Gastrocnemius medialis (tissue), 4 donors: ENCODE measurements at regions not wholly inside any gene's neighbourhood (a gene's known extent, or its start where the extent isn't known, plus 50 kb on each side); places are given as distances from the start of the nearest gene placed in this dataset.

Experiments
- ATAC-seq, 2 donors: fragments of 150-250 bp; one replicate each; pipeline ENCODE4 v1.9.1; 2016
- DNase-seq, 2 donors: peaks; one replicate each; pipeline ENCODE4 v3.0.0-alpha.2; 2019
- H3K27ac ChIP-seq, 4 donors: fragments of 200-600 bp; sonication (generic); 1 replicate in 1 of 4; 2 replicates in 3 of 4; pipeline ENCODE4 v1.5.1; 2016 to 2018; ENCODE audit warnings: mild to moderate bottlenecking in 2 of 4, moderate library complexity in 1 of 4
- H3K27me3 ChIP-seq, 3 donors: fragments of 200-600 bp; sonication (generic) in 2 of 3; 1 replicate in 1 of 3; 2 replicates in 2 of 3; pipeline versions ENCODE4 v1.5.1 to v1.6.0; 2016 to 2019; ENCODE audit warnings: mild to moderate bottlenecking in 1 of 3, moderate library complexity in 1 of 3
- H3K36me3 ChIP-seq, 2 donors: fragments of 200-600 bp; sonication (generic) in 1 of 2; one replicate each; pipeline ENCODE4 v1.5.1; 2017 to 2018
- H3K4me1 ChIP-seq, 2 donors: fragments of 200-600 bp; sonication (generic) in 1 of 2; one replicate each; pipeline ENCODE4 v1.5.1; 2016 to 2017; ENCODE audit warnings: mild to moderate bottlenecking in 2 of 2
- H3K4me3 ChIP-seq, 4 donors: fragments of 200-600 bp; sonication (generic) in 3 of 4; 1 replicate in 1 of 4; 2 replicates in 3 of 4; pipeline ENCODE4 v1.5.1; 2016 to 2019; ENCODE audit warnings: mild to moderate bottlenecking in 2 of 4
- H3K9me3 ChIP-seq, 3 donors: fragments of 200-600 bp; sonication (generic) in 2 of 3; 1 replicate in 1 of 3; 2 replicates in 2 of 3; pipeline ENCODE4 v1.5.1; 2016 to 2019
- POLR2A ChIP-seq, 2 donors: fragments of 450-650 bp; IDR thresholded peaks; one replicate each; pipeline ENCODE4 v1.6.1; 2017; ENCODE audit warnings: antibody characterized with exemption in 2 of 2, mild to moderate bottlenecking in 2 of 2, moderate library complexity in 2 of 2
- in situ Hi-C, 4 donors: fragments of 200-750 bp; cut with MboI; loops; one replicate each; pipeline versions ENCODE4 v1.15.0 to v1.8.0; 2017; ENCODE audit warnings: low sequenced_read_pairs in 4 of 4
- intact Hi-C: fragments of 100-400 bp; cut with DNase I; formaldehyde crosslinking; loops from one replicate; pipeline ENCODE4 v1.15.1; 2023; ENCODE audit warnings: low total_unique reads
- TF ChIP-seq, protein P1 (sequence below), 5 experiments: fragments of 450-650 bp in 3 of 5; fragments of 200-600 bp in 2 of 5; sonication (generic) in 2 of 5; IDR thresholded peaks in 4 of 5; conservative IDR thresholded peaks in 1 of 5; 1 replicate in 4 of 5; 2 replicates in 1 of 5; pipeline ENCODE4 v1.5.1; 2016 to 2019; ENCODE audit warnings: antibody characterized with exemption in 5 of 5, mild to moderate bottlenecking in 3 of 5, moderate library complexity in 3 of 5

GRCh38 chr10:128574581-128575210, 448.5 kb upstream of the MKI67 start:
- ATAC-seq, result no peak
- no peaks in the 10 kb centered on the region for H3K4me1 ChIP-seq
- H3K36me3 ChIP-seq, result no peaks in the 10 kb centered on the region
- DNase-seq, result no peak
- H3K27me3 ChIP-seq, result peaks cover 0 to 11% (median 0%) of the 10 kb centered on the region in 3 donors
- intact Hi-C loops, result no loop called here
- H3K27ac ChIP-seq, result no peak overlapping the region
- no peaks in the 10 kb centered on the region for H3K9me3 ChIP-seq
- TF ChIP-seq, protein P1, sequence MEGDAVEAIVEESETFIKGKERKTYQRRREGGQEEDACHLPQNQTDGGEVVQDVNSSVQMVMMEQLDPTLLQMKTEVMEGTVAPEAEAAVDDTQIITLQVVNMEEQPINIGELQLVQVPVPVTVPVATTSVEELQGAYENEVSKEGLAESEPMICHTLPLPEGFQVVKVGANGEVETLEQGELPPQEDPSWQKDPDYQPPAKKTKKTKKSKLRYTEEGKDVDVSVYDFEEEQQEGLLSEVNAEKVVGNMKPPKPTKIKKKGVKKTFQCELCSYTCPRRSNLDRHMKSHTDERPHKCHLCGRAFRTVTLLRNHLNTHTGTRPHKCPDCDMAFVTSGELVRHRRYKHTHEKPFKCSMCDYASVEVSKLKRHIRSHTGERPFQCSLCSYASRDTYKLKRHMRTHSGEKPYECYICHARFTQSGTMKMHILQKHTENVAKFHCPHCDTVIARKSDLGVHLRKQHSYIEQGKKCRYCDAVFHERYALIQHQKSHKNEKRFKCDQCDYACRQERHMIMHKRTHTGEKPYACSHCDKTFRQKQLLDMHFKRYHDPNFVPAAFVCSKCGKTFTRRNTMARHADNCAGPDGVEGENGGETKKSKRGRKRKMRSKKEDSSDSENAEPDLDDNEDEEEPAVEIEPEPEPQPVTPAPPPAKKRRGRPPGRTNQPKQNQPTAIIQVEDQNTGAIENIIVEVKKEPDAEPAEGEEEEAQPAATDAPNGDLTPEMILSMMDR (IDR thresholded peaks at IDR 0.05 in 4 of 5, conservative IDR thresholded peaks at IDR 0.05 in 1 of 5), result no peak
- TF ChIP-seq POLR2A (IDR thresholded peaks at IDR 0.05), result no peak
- H3K4me3 ChIP-seq, result no peak overlapping the region
- in situ Hi-C loops, result no loop called here

- no peaks in the 10 kb centered on the region for H3K9me3 ChIP-seq
- H3K27me3 ChIP-seq, result peaks cover 0 to 7% (median 0%) of the 10 kb centered on the region in 3 donors
- no peak overlapping the region for H3K4me3 ChIP-seq
- ATAC-seq (no peak), DNase-seq (no peak)
- in situ Hi-C loops, result no loop called here
- no peak overlapping the region for H3K27ac ChIP-seq
- no peaks in the 10 kb centered on the region for H3K4me1 ChIP-seq
- intact Hi-C loops, result no loop called here
- H3K36me3 ChIP-seq, result no peaks in the 10 kb centered on the region
- TF ChIP-seq POLR2A (IDR thresholded peaks at IDR 0.05), result no peak
- TF ChIP-seq, protein P1 (IDR thresholded peaks at IDR 0.05 in 4 of 5, conservative IDR thresholded peaks at IDR 0.05 in 1 of 5), result no peak
These were observed 449.5 kb upstream of the MKI67 start for GRCh38 chr10:128575761-128576160.

DNA sequence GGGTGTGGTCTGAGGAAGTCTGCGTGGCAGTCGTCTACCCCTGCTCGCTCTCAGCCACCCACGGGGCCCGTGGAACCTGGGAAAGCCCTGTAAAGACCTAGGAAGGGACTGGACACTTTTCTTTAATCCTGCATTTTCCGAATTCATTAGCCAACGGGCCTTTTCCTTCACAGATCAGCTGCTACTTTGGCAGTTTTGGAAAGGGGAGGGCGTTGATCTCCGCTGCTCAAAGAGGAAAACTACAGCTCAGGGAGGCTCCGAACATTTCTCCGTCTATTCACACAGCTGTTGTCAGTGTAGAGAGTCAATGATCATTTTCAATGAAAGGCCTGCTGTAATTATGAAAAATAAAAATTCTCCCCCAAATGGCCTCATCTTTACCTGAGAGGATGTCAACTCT, 450.1 kb upstream of the MKI67 start:
- Histone ChIP-seq H3K27me3 (peaks cover 0 to 7% (median 0%) of the 10 kb centered on the region in 3 donors), H3K4me3 (no peak overlapping the region), H3K27ac (no peak overlapping the region), H3K36me3 (no peaks in the 10 kb centered on the region), H3K9me3 (no peaks in the 10 kb centered on the region), H3K4me1 (no peaks in the 10 kb centered on the region)
- TF ChIP-seq, protein P1 (IDR thresholded peaks at IDR 0.05 in 4 of 5, conservative IDR thresholded peaks at IDR 0.05 in 1 of 5), result no peak
- TF ChIP-seq POLR2A (IDR thresholded peaks at IDR 0.05), result no peak
- no peak for ATAC-seq
- in situ Hi-C loops, result no loop called here
- intact Hi-C loops, result no loop called here
- no peak for DNase-seq

DNA sequence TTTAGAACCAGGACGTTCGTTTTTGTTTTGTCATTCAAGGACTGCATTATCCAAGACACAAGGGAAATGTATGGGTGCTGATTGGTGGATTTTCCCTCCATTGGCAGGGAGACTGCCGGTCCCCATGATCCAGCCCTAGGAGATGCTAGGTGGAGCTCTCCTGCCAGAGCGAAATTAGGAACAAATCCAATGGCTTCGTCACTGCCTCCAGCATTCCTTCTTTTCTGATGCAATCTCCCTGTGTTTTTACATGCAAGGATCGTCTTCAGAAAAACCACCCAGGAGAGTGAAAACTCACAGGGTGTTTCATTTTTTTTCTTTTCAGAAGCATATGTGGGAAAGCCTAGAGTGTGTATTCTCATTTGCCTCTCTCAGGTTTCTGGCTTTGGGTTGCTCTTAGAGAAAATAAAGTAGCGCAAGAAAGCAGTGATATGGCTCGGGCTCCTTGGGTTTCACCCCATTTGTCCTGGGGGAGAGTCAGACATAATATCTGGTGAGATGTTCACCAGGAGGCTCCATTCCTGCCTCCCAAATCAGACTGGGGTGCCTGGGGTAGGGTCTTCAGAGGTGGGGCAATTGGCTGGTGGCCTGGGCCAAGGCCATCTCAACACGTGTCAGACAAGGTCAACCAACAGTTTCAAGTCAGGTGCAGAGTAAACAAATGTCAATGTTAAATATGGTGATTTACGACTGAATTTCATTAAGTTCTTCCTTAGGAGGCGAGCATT, 450.9 kb upstream of the MKI67 start:
- ATAC-seq (no peak), DNase-seq (no peak)
- no peak overlapping the region for H3K27ac ChIP-seq
- H3K9me3 ChIP-seq, result no peaks in the 10 kb centered on the region
- in situ Hi-C loops (no loop called here), intact Hi-C loops (no loop called here)
- no peaks in the 10 kb centered on the region for H3K36me3 ChIP-seq
- no peak for TF ChIP-seq POLR2A (IDR thresholded peaks at IDR 0.05)
- TF ChIP-seq, protein P1 (IDR thresholded peaks at IDR 0.05 in 4 of 5, conservative IDR thresholded peaks at IDR 0.05 in 1 of 5), result no peak
- H3K27me3 ChIP-seq, result peaks cover 0 to 7% (median 0%) of the 10 kb centered on the region in 3 donors
- H3K4me3 ChIP-seq, result no peak overlapping the region
- H3K4me1 ChIP-seq, result no peaks in the 10 kb centered on the region
